ENCODE measurements at regions not wholly inside any gene's neighbourhood (a gene's known extent, or its start where the extent isn't known, plus 50 kb on each side); places are given as distances from the start of the nearest gene placed in this dataset.
A peak's percentile ranks its signal among the peaks of the same experiment; 100 is the strongest.

DNA sequence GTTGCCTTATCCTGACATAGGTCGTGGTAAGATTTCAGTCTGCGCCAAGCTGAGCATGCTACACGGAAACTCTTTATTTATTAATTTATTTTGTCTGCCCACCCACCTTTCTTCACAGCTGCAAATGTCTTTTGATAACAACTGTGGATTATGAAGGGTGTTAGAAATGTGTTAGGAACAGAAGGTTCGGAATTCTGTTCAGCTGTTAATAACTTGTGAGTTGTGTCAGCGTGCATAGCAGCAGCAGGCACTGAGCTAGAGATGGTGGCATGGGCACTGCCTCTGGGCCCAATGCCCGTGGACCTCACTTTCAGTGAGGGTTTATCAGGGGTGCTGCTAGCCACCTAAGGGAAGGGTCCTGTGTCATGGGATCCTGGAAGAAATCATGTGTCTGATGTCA lies 162.5 kb upstream of the NTM start:
- H3K4me2 ChIP-seq (ENCODE audit: low read length): no peak overlapping the region
- no peaks in the 10 kb centered on the region for H3K9me3 ChIP-seq (ENCODE audit: control insufficient read depth, low read length)
- H3K27ac ChIP-seq: no peak overlapping the region
- no peaks in the 10 kb centered on the region for H3K27me3 ChIP-seq (ENCODE audit: control insufficient read depth, insufficient read depth, low read length)
- no peaks in the 10 kb centered on the region for H3K4me1 ChIP-seq
- TF ChIP-seq, protein P1, sequence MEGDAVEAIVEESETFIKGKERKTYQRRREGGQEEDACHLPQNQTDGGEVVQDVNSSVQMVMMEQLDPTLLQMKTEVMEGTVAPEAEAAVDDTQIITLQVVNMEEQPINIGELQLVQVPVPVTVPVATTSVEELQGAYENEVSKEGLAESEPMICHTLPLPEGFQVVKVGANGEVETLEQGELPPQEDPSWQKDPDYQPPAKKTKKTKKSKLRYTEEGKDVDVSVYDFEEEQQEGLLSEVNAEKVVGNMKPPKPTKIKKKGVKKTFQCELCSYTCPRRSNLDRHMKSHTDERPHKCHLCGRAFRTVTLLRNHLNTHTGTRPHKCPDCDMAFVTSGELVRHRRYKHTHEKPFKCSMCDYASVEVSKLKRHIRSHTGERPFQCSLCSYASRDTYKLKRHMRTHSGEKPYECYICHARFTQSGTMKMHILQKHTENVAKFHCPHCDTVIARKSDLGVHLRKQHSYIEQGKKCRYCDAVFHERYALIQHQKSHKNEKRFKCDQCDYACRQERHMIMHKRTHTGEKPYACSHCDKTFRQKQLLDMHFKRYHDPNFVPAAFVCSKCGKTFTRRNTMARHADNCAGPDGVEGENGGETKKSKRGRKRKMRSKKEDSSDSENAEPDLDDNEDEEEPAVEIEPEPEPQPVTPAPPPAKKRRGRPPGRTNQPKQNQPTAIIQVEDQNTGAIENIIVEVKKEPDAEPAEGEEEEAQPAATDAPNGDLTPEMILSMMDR (IDR thresholded peaks at IDR 0.05): no peak
- H2AFZ ChIP-seq: no peak overlapping the region
- no peak overlapping the region for H3K4me3 ChIP-seq (ENCODE audit: low read depth, low read length)
- H3K9ac ChIP-seq: no peak overlapping the region
- H3K79me2 ChIP-seq: no peaks in the 10 kb centered on the region
- no peaks in the 10 kb centered on the region for H3K36me3 ChIP-seq (ENCODE audit: control insufficient read depth, insufficient read depth, low read length)

DNA sequence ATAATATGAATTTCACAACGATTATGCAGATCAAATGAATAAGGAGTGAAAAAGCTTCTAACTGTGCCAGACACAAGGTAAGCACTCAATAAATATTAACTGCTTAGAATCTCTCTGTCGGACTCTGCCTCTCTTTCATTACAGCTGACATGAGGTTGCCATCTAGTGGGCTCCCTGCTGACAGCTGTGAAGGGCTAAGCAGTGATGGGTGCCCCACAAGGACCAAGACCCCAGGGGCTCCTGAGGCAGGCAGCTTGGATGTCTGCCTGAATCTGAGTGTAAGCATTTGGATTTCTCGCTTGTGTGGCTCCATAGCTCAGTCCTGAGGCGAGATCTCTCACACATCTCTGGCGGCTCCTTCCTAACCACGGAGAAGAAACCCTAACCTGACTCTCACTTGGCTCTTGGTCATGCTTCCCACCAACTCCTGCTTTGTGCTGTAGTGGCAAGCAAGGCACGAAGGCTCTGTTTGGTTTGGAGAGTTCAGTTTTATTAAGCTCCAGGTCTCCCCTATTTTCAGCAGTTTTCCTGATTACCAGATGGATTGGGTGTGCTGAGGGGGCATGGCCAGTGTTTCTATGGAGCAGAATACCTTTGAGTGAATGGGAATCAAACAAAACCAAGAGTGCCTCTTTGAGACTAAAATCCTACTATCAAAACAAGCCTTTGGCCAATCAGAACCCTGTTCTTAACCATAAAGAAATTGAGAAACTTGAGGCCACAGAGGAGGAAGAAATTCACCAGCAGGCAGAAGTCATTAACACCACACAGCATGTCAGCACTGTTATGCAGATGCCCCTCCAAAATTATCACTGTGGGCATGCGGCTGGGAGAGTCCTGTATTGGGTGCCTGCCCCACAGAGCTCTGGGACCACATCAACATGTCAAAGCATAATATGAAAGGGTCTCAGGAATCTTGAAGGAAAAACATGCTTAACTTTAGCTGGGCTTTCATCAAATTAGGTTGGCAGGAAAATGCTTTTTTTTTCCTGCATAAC lies 152.8 kb upstream of the NTM start:
- Histone ChIP-seq H3K79me2 (no peaks in the 10 kb centered on the region), H3K36me3 (ENCODE audit: control insufficient read depth, insufficient read depth, low read length) (no peaks in the 10 kb centered on the region), H2AFZ (no peak overlapping the region), H3K4me1 (no peaks in the 10 kb centered on the region), H3K4me3 (ENCODE audit: low read depth, low read length) (no peak overlapping the region), H3K4me2 (ENCODE audit: low read length) (no peak overlapping the region), H3K27me3 (ENCODE audit: control insufficient read depth, insufficient read depth, low read length) (no peaks in the 10 kb centered on the region), H3K9me3 (ENCODE audit: control insufficient read depth, low read length) (no peaks in the 10 kb centered on the region), H3K9ac (no peak overlapping the region), H3K27ac (no peak overlapping the region)
- TF ChIP-seq, protein P1 (IDR thresholded peaks at IDR 0.05): peak; percentile 34

GRCh38 chr11:131218542-131218941 lies 151.9 kb upstream of the NTM start:
- Histone ChIP-seq H3K9ac (no peak overlapping the region), H3K27ac (no peak overlapping the region), H3K4me3 (ENCODE audit: low read depth, low read length) (no peak overlapping the region), H3K4me1 (no peaks in the 10 kb centered on the region), H3K9me3 (ENCODE audit: control insufficient read depth, low read length) (no peaks in the 10 kb centered on the region), H3K36me3 (ENCODE audit: control insufficient read depth, insufficient read depth, low read length) (no peaks in the 10 kb centered on the region), H3K4me2 (ENCODE audit: low read length) (no peak overlapping the region), H2AFZ (no peak overlapping the region), H3K27me3 (ENCODE audit: control insufficient read depth, insufficient read depth, low read length) (no peaks in the 10 kb centered on the region), H3K79me2 (no peaks in the 10 kb centered on the region)
- TF ChIP-seq, protein P1 (IDR thresholded peaks at IDR 0.05): no peak

- Histone ChIP-seq H3K79me2 (no peaks in the 10 kb centered on the region), H3K4me1 (no peaks in the 10 kb centered on the region), H3K9ac (no peak overlapping the region), H3K27ac (no peak overlapping the region), H3K4me3 (ENCODE audit: low read depth, low read length) (no peak overlapping the region), H3K9me3 (ENCODE audit: control insufficient read depth, low read length) (no peaks in the 10 kb centered on the region), H3K36me3 (ENCODE audit: control insufficient read depth, insufficient read depth, low read length) (no peaks in the 10 kb centered on the region), H3K4me2 (ENCODE audit: low read length) (no peak overlapping the region), H3K27me3 (ENCODE audit: control insufficient read depth, insufficient read depth, low read length) (no peaks in the 10 kb centered on the region), H2AFZ (no peak overlapping the region)
- TF ChIP-seq, protein P1 (IDR thresholded peaks at IDR 0.05): no peak
Measured at GRCh38 chr11:131219646-131220045, 150.8 kb upstream of the NTM start.

Measured in parathyroid adenoma (tissue), 2 donors.